ENCODE measurements at regions not wholly inside any gene's neighbourhood (a gene's known extent, or its start where the extent isn't known, plus 50 kb on each side); places are given as distances from the start of the nearest gene placed in this dataset.

- no peak for DNase-seq
Measured at GRCh38 chr2:201969241-201969937, 64.3 kb upstream of the FZD7 start.

- DNase-seq = peak; percentile 98
Measured at GRCh38 chr2:201969938-201970785, 63.5 kb upstream of the FZD7 start.

- DNase-seq = no peak
Measured at GRCh38 chr2:201970786-201971108, 62.9 kb upstream of the FZD7 start.

GRCh38 chr2:201971531-201972228 lies 62.0 kb upstream of the FZD7 start:
- peak; percentile 81 for DNase-seq

GRCh38 chr2:201972621-201973255 lies 60.9 kb upstream of the FZD7 start:
- no peak for DNase-seq

- DNase-seq = no peak
Measured at GRCh38 chr2:201973305-201973928, 60.2 kb upstream of the FZD7 start.

- no peak for DNase-seq
Measured at GRCh38 chr2:201974171-201975100, 59.2 kb upstream of the FZD7 start.

- no peak for DNase-seq
Measured at GRCh38 chr2:201975434-201975833, 58.2 kb upstream of the FZD7 start.

- no peak for DNase-seq
Measured at GRCh38 chr2:201975964-201976612, 57.6 kb upstream of the FZD7 start.

GRCh38 chr2:201977651-201978050 lies 56.0 kb upstream of the FZD7 start:
- DNase-seq = no peak

- DNase-seq = no peak
Measured at GRCh38 chr2:201978333-201978732, 55.3 kb upstream of the FZD7 start.

- DNase-seq = no peak
Measured at GRCh38 chr2:201978986-201979385, 54.7 kb upstream of the FZD7 start.

GRCh38 chr2:201980389-201980821 lies 53.2 kb upstream of the FZD7 start:
- DNase-seq = no peak

- no peak for DNase-seq
Measured at GRCh38 chr2:201980946-201981345, 52.7 kb upstream of the FZD7 start.

GRCh38 chr2:201983174-201983573 lies 50.5 kb upstream of the FZD7 start:
- DNase-seq = no peak

GRCh38 chr2:201983800-201984199 lies 49.9 kb upstream of the FZD7 start:
- no peak for DNase-seq

Data from fibroblast of upper back skin (primary cell).